ENCODE measurements at regions not wholly inside any gene's neighbourhood (a gene's known extent, or its start where the extent isn't known, plus 50 kb on each side); places are given as distances from the start of the nearest gene placed in this dataset.

- no peak for TF ChIP-seq CTCF (IDR thresholded peaks at IDR 0.05 in 2 of 3, conservative IDR thresholded peaks at IDR 0.05 in 1 of 3; ENCODE audit: control insufficient read depth in 2 of 3, extremely low read depth in 1 of 3, insufficient read depth in 1 of 3, low read depth in 3 of 3, low read length in 3 of 3)
- TF ChIP-seq CREM (IDR thresholded peaks at IDR 0.05; ENCODE audit: low read depth), result no peak
- TF ChIP-seq RAD51 (IDR thresholded peaks at IDR 0.05), result no peak
- TF ChIP-seq NR2C2 (IDR thresholded peaks at IDR 0.05; ENCODE audit: borderline replicate concordance, control insufficient read depth, insufficient read length, low read depth), result no peak
- TF ChIP-seq ZBTB4 (CRISPR knock-in tag; IDR thresholded peaks at IDR 0.05), result no peak
- peak; percentile 96 for TF ChIP-seq BCL11A (IDR thresholded peaks at IDR 0.05; ENCODE audit: low read depth, low read length)
- TF ChIP-seq RAD21 (IDR thresholded peaks at IDR 0.05; ENCODE audit: insufficient read depth, low read depth, low read length), result no peak
- peak; percentile 14 to 18; a peak in 1 of 4 replicates for TF ChIP-seq IKZF2 (IDR thresholded peaks at IDR 0.05)
- no peak for TF ChIP-seq EZH2 (IDR thresholded peaks at IDR 0.05; ENCODE audit: borderline replicate concordance, control insufficient read depth, low read depth, low read length)
- TF ChIP-seq PKNOX1 (IDR thresholded peaks at IDR 0.05), result no peak
- peak; percentile 93 for TF ChIP-seq SPI1 (IDR thresholded peaks at IDR 0.05; ENCODE audit: borderline replicate concordance, insufficient read depth, low read depth, low read length)
- TF ChIP-seq NR2F1 (conservative IDR thresholded peaks at IDR 0.05), result peak; percentile 75
- peak; percentile 91 for TF ChIP-seq IRF4 (IDR thresholded peaks at IDR 0.05; ENCODE audit: low read depth, low read length)
- peak; percentile 94 for TF ChIP-seq RUNX3 (IDR thresholded peaks at IDR 0.05; ENCODE audit: low read length)
- TF ChIP-seq NFIC (IDR thresholded peaks at IDR 0.05; ENCODE audit: low read depth, low read length), result peak; percentile 51
- TF ChIP-seq EP300 (IDR thresholded peaks at IDR 0.05; ENCODE audit: borderline replicate concordance in 1 of 2, control insufficient read depth in 1 of 2, low read depth in 2 of 2, low read length in 2 of 2), result peak in 1 of 2 experiments; percentile 66; a peak in 1 of 4 replicates
- TF ChIP-seq POU2F2 (IDR thresholded peaks at IDR 0.05; ENCODE audit: borderline replicate concordance, low read depth, low read length), result no peak
- TF ChIP-seq JUNB (IDR thresholded peaks at IDR 0.05), result peak; percentile 62
- no peak for TF ChIP-seq KLF5 (IDR thresholded peaks at IDR 0.05; ENCODE audit: partially characterized antibody)
- TF ChIP-seq ZNF384 (IDR thresholded peaks at IDR 0.05; ENCODE audit: borderline replicate concordance, low read depth, low read length), result no peak
- no peak for TF ChIP-seq PML (IDR thresholded peaks at IDR 0.05; ENCODE audit: low read length)
- TF ChIP-seq MAX (IDR thresholded peaks at IDR 0.05; ENCODE audit: low read depth, low read length), result no peak
- TF ChIP-seq HDGF (IDR thresholded peaks at IDR 0.05), result no peak
- 0 out of 2 replicates have a peak, but pooled peaks have one; percentile 31 for TF ChIP-seq BMI1 (IDR thresholded peaks at IDR 0.05; ENCODE audit: borderline replicate concordance)
- TF ChIP-seq ZNF207 (IDR thresholded peaks at IDR 0.05; ENCODE audit: borderline replicate concordance), result no peak
- no peak for TF ChIP-seq CBX3 (IDR thresholded peaks at IDR 0.05; ENCODE audit: borderline replicate concordance, low read depth)
- peak; percentile 44; the same call in 1 of the 2 replicates for TF ChIP-seq CBFB (IDR thresholded peaks at IDR 0.05; ENCODE audit: low read depth)
Observed at GRCh38 chr3:24802614-24803013, 308.0 kb upstream of the THRB start (continued).

Measured in GM12878 (cell line).